GM10266 (cell line): ENCODE measurements at regions not wholly inside any gene's neighbourhood (a gene's known extent, or its start where the extent isn't known, plus 50 kb on each side); places are given as distances from the start of the nearest gene placed in this dataset.
"Not testable (repeated sequence)": the region's sequence is repeated elsewhere in the genome, so short reads cannot be mapped to it uniquely, and the experiment has no call there.

Experiments used
- DNase-seq: peaks from one replicate; pipeline ENCODE4 v3.0.0; 2012; ENCODE audit errors: extremely low spot score
- CTCF ChIP-seq: IDR thresholded peaks from 2 replicates; pipeline ENCODE4 v1.5.1; 2012; ENCODE audit warnings: mild to moderate bottlenecking, low read depth; ENCODE audit not compliant: control insufficient read depth, insufficient read depth; ENCODE audit errors: missing control alignments

DNA sequence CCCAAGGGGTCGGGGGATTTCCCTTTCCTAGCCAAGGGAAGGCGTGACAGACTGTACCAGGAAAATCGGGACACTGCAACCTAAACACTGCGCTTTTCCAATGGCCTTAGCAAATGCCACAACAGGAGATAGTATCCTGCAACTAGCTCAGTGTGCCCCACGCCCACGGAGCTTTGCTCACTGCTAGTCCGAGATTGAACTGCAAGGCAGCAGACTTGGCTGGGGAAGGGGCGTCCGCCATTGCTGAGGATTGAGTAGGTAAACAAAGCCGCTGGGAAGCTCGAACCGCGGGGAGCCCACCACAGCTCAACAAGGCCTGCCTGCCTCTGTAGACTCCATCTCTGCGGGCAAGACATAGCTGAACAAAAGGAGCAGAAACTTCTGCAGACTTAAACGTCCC is 72.3 kb upstream of the THRB start:
- no peak for DNase-seq
- no peak for TF ChIP-seq CTCF

DNA sequence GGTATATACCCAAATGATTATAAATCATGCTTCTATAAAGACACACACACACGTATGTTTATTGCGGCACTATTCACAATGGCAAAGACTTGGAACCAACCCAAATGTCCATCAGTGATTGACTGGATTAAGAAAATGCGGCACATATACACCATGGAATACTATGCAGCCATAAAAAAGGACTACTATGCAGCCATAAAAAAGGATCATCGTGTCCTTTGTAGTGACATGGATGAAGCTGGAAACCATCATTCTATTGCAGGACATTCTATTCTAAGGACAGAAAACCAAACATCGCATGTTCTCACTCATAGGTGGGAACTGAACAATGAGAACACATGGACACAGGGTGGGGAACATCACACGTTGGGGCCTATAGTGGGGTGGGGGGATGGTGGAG is 77.8 kb upstream of the THRB start:
- DNase-seq = not testable (repeated sequence)

DNA sequence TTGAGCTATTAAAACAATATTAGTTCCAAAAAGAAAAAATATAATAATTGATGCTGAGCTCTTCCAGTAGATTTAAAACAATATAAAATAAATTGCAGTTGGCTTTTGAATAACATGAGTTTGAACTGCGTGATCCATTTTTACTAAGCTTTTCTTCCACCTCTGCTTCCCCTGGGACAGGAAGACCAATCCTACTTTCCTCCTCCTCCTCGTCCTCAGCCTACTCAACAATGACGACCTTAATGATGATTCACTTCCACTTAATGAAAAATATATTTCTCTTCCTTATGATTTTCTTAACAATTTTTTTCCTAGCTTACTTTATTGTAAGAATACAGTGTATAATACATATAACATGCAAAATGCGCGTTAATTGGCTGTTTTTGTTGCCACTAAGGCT is 78.9 kb upstream of the THRB start:
- DNase-seq = no peak
- TF ChIP-seq CTCF = no peak

DNA sequence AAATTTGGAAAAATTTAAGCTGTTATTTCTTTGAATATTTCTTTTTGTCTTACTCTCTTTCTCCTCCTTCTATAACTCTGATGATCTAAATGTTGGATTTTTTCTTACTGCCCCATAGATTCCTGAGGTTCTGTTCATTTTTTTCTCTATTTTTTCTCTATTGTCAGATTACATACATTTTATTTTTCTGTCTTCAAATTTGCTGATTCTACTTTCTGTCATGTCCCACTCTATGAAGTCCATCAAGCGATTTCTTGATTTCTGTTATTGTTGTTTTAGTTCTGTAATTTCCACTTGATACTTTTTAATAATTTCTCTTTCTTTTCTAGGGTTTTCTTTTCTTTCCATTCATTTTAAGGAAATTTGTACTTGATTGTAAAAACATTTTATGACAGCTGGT is 83.7 kb upstream of the THRB start:
- no peak for TF ChIP-seq CTCF
- no peak for DNase-seq

DNA sequence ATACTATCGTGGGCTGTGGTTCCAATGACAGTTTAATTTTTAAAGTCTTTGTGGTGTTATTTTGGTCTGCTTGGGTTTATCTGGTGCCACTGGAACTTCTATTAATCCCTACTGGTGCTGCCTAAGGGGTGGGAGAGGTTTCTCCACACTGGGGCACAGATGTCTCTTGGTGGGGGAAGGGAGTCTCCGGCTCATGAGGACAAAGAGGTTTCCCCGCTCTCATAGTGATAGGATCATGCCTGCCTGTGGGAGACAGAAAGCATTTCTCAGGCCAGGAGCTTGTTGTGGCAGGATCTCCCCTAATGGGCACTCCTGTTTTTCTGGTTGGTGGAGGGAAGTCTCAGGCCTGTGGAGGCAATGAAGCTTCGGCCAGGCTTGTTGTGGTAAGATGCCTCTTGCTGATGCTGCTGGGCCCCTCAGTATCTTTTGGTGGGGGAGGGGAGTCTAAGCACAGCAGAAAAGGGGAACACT is 84.3 kb upstream of the THRB start:
- no peak for DNase-seq

GRCh38 chr3:24582431-24583403 is 88.1 kb upstream of the THRB start:
- DNase-seq = no peak
- TF ChIP-seq CTCF = no peak

More for the DNA sequence above, 84.3 kb upstream of the THRB start:
- no peak for TF ChIP-seq CTCF

DNA sequence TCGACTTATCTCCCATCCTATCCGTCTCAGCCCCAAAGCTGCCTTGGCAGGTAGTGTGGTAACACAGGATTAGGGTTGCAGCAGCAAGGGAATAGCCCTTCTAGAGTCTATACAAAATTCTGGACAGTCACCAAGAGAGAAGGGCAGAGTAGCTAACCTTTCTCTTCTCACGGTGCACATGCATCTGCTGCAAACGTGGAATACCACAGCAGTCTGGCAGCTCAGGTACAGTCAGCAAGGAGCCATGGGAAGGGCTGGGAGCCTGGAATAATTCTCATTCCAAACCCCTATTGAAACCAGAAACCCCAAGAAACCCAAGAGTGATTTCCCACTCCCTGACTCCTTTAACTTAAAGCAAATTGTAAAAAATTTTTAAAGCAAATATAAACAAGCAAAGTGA is 92.3 kb upstream of the THRB start:
- DNase-seq = no peak
- no peak for TF ChIP-seq CTCF
